Ovary (tissue), 7 donors: ENCODE measurements at regions not wholly inside any gene's neighbourhood (a gene's known extent, or its start where the extent isn't known, plus 50 kb on each side); places are given as distances from the start of the nearest gene placed in this dataset.

Experiments
- DNase-seq, 5 donors: peaks; one replicate each; pipeline ENCODE4 v3.0.0-alpha.2; 2019 to 2020
- H3K27ac ChIP-seq, 2 donors: fragments of 200-600 bp; one replicate each; pipeline versions ENCODE4 v1.5.1 to v1.8.0; 2019 to 2022
- H3K27me3 ChIP-seq: fragments of 200-600 bp; one replicate; pipeline ENCODE4 v1.8.0; 2022
- H3K36me3 ChIP-seq: fragments of 200-600 bp; sonication (generic); one replicate; pipeline ENCODE4 v1.5.1; 2019
- H3K4me1 ChIP-seq: one replicate; pipeline ENCODE4 v1.8.1; 2013; ENCODE audit warnings: mild to moderate bottlenecking, moderate library complexity; ENCODE audit not compliant: insufficient read depth
- H3K4me3 ChIP-seq: fragments of 200-600 bp; sonication (generic); one replicate; pipeline ENCODE4 v1.5.1; 2017
- H3K9me3 ChIP-seq, 2 donors: fragments of 200-600 bp in 1 of 2; sonication (generic) in 1 of 2; one replicate each; pipeline versions ENCODE4 v1.5.1 to v1.8.1; 2013 to 2019; ENCODE audit warnings: mild to moderate bottlenecking in 1 of 2, moderate library complexity in 1 of 2
- EP300 ChIP-seq: sonication (generic); formaldehyde crosslinking; IDR thresholded peaks from one replicate; pipeline ENCODE4 v1.6.1; 2017; ENCODE audit warnings: antibody characterized with exemption
- POLR2A ChIP-seq: fragments of 450-650 bp; IDR thresholded peaks from one replicate; pipeline ENCODE4 v1.6.1; 2017; ENCODE audit warnings: antibody characterized with exemption, mild to moderate bottlenecking, moderate library complexity
- WGBS, 3 donors: extraction: QIAGEN DNeasy Blood & Tissue Kit in 1 of 3; methylation state at CpG; one replicate each; pipeline versions ENCODE4 v1.1.5 to v1.1.7; 2013 to 2017; 5-methylcytosine and 5-hydroxymethylcytosine counted together
- intact Hi-C, 4 donors: fragments of 100-400 bp; cut with DNase I; formaldehyde crosslinking; loops; one replicate each; pipeline versions ENCODE4 v1.11.0 to v1.15.1; 2022 to 2023
- TF ChIP-seq, protein P1 (sequence below), 3 donors: fragments of 450-650 bp in 2 of 3; fragments of 200-600 bp in 1 of 3; IDR thresholded peaks; one replicate each; pipeline versions ENCODE4 v1.5.1 to v1.8.0; 2016 to 2022; ENCODE audit warnings: antibody characterized with exemption in 3 of 3, mild to moderate bottlenecking in 1 of 3
- donor health status: DM: no; HTN: no; CAD: no; lungs with moderate emphysema.
- donor health status: DM: no; HTN: no; CAD: no.
- donor health status: Bipolar disorder and iron deficiency.
- donor health status: DM: no; HTN: no; CAD: no.
- donor health status: DM: yes; HTN: yes; CAD: no.

DNA sequence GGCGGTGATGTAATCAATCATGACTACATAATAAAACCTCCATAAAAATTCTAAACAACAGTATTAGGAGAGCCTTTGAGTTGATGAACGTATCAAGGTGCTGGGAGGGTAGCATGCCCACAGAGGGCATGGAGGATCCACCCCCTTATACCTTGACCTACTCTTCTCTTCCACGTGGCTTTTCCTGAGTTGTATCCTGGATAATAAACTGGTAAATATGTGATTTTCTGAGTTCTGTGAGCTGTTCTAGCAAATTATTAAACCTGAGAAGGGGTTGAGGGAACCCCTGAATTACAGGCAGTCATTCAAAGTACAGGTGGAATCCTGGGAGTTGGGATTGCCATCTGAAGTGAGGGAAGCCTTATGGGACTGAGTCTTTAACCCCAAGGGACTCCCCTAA is 446.9 kb downstream of the DYNC2H1 start:
- no peaks in the 10 kb centered on the region for H3K9me3 ChIP-seq
- H3K4me3 ChIP-seq: no peak overlapping the region
- WGBS, 3 donors: 47 to 52% (median 49%) methylated on average over 3 of the region's 3 CpGs
- no peaks in the 10 kb centered on the region for H3K27me3 ChIP-seq
- intact Hi-C loops: no loop called here
- H3K36me3 ChIP-seq: no peaks in the 10 kb centered on the region
- H3K4me1 ChIP-seq: no peaks in the 10 kb centered on the region
- TF ChIP-seq, protein P1, sequence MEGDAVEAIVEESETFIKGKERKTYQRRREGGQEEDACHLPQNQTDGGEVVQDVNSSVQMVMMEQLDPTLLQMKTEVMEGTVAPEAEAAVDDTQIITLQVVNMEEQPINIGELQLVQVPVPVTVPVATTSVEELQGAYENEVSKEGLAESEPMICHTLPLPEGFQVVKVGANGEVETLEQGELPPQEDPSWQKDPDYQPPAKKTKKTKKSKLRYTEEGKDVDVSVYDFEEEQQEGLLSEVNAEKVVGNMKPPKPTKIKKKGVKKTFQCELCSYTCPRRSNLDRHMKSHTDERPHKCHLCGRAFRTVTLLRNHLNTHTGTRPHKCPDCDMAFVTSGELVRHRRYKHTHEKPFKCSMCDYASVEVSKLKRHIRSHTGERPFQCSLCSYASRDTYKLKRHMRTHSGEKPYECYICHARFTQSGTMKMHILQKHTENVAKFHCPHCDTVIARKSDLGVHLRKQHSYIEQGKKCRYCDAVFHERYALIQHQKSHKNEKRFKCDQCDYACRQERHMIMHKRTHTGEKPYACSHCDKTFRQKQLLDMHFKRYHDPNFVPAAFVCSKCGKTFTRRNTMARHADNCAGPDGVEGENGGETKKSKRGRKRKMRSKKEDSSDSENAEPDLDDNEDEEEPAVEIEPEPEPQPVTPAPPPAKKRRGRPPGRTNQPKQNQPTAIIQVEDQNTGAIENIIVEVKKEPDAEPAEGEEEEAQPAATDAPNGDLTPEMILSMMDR (IDR thresholded peaks at IDR 0.05): no peak
- TF ChIP-seq POLR2A: no peak
- TF ChIP-seq EP300: no peak
- no peak for DNase-seq
- no peak overlapping the region for H3K27ac ChIP-seq

DNA sequence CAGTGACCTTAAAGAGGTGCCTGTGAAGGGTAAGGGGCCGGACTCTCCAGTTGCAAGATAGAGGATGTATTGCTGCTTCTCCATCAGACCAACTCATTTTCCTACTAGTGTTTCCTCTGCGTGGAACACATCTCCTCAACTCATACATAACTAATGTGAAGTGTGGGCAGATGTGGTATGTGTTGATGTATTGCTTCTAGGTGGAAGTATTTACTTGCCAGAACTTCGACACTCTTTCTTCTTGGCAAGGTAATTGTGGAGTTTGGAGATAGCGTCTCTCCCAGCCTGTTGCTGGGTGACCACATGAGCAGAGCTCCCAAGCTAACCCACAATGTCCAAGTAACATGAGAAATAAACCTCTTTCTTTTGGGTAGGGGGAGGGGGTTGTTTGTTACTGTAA is 456.9 kb downstream of the DYNC2H1 start:
- no peaks in the 10 kb centered on the region for H3K36me3 ChIP-seq
- H3K4me1 ChIP-seq: no peaks in the 10 kb centered on the region
- intact Hi-C loops: no loop called here
- 50 to 67% (median 59%) methylated on average over 4 of the region's 4 CpGs for WGBS, 3 donors
- H3K27ac ChIP-seq: no peak overlapping the region
- H3K4me3 ChIP-seq: no peak overlapping the region
- TF ChIP-seq, protein P1 (IDR thresholded peaks at IDR 0.05): no peak
- no peak for TF ChIP-seq EP300
- no peak for TF ChIP-seq POLR2A
- no peaks in the 10 kb centered on the region for H3K27me3 ChIP-seq
- H3K9me3 ChIP-seq: no peaks in the 10 kb centered on the region
- no peak for DNase-seq

DNA sequence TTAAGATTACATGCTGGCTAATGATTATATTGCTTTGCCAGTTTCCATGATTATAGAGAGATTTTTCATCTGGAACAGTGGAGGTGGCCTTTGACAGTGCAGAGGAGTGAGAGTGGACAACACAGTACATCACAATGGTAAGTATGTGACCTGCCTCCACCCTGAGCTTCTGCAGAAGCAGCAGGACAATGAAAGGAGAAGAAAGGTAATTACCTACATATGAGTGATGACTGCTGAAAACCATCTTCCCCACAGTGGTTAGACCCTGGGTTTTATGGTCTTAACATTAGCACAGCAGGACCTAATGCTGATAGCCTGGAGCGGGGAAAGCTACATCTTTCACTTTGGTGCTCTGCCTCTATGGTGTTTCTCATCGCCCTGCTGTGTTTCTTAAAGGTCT is 454.7 kb upstream of the DDI1 start:
- no peaks in the 10 kb centered on the region for H3K27me3 ChIP-seq
- no peak overlapping the region for H3K27ac ChIP-seq
- no peaks in the 10 kb centered on the region for H3K9me3 ChIP-seq
- H3K4me3 ChIP-seq: no peak overlapping the region
- intact Hi-C loops: no loop called here
- H3K4me1 ChIP-seq: no peaks in the 10 kb centered on the region
- TF ChIP-seq, protein P1 (IDR thresholded peaks at IDR 0.05): no peak
- TF ChIP-seq POLR2A (no peak), EP300 (no peak)
- no peaks in the 10 kb centered on the region for H3K36me3 ChIP-seq
- no peak for DNase-seq
- 42 to 63% (median 48%) methylated on average over 2 of the region's 2 CpGs for WGBS, 3 donors

DNA sequence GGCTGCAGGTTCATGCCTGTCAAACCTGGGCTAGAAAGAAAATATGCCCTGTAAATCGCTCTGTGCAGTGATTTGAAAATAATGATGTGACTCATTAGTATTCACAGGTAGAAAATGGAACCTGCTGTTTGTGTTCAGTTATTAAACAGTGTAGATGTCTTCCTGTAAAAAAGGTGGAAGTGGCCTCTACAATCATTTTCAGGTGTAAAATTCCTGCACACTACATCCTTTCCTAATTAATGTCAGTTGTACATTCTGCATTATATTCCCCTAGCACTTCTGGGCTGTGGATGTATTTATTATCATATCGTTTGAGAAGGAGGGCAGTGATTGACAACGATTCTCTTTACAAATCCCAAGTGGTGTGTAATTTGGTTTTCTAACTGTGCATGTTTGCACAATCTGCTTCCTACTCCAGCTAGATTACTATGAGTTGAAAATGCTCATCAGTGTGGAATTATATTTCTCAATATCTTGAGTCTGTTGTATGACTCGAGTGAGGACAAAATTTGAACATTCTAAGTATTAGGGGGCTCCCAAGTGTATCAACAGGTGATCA is 454.0 kb upstream of the DDI1 start:
- Histone ChIP-seq H3K36me3 (no peaks in the 10 kb centered on the region), H3K4me1 (no peaks in the 10 kb centered on the region), H3K9me3 (no peaks in the 10 kb centered on the region), H3K27ac (no peak overlapping the region), H3K4me3 (no peak overlapping the region), H3K27me3 (no peaks in the 10 kb centered on the region)
- DNase-seq: no peak
- intact Hi-C loops: no loop called here
- TF ChIP-seq EP300 (no peak), POLR2A (no peak)
- TF ChIP-seq, protein P1 (IDR thresholded peaks at IDR 0.05): no peak
- 66 to 89% (median 83%) methylated on average over 4 of the region's 4 CpGs for WGBS, 3 donors
